ENCODE measurements at regions not wholly inside any gene's neighbourhood (a gene's known extent, or its start where the extent isn't known, plus 50 kb on each side); places are given as distances from the start of the nearest gene placed in this dataset.

DNA sequence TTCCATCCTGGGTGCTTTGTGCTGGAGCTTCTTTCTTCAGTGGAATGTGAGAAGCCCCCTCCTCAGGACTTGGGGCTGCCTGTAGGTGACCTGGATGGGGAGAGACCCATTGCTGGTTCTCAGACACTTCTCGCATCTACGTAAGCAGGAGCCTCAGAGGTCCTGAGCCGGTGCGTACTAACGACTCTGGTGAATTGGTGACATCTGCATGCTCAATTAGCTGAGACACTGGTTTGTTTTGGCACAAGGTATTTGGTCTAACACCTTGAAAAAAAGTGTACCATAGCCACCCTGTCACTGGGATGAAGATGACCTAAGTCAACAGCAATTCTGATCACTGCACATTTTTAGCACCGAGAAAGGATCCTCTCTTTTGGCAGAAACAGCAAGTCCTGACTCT is 57.7 kb downstream of the LRRC30 start:
- H3K9me3 ChIP-seq (ENCODE audit: control insufficient read depth, low read depth, low read length): no peaks in the 10 kb centered on the region
- H3K4me1 ChIP-seq (ENCODE audit: insufficient read depth, low read length): no peaks in the 10 kb centered on the region
- H2BK120ac ChIP-seq (ENCODE audit: low read depth, low read length, poor library complexity, severe bottlenecking): no peak overlapping the region
- H3K79me1 ChIP-seq (ENCODE audit: insufficient read depth, low read depth, low read length, poor library complexity, severe bottlenecking): no peaks in the 10 kb centered on the region
- no peak overlapping the region for H3K14ac ChIP-seq (ENCODE audit: insufficient read depth, low read length)
- H3K9me3 Mint-ChIP-seq: peaks cover 12 to 14% of the 10 kb centered on the region in 2 experiments; a peak in 4 of 5 replicates
- H3K27me3 ChIP-seq (ENCODE audit: insufficient read depth, low read length): no peaks in the 10 kb centered on the region
- no peak overlapping the region for H2BK5ac ChIP-seq (ENCODE audit: insufficient read length, low read length)
- no peak overlapping the region for H2BK20ac ChIP-seq (ENCODE audit: low read depth, low read length, poor library complexity, severe bottlenecking)
- no peak overlapping the region for H3K23ac ChIP-seq (ENCODE audit: insufficient read length, low read depth, low read length)
- H3K4me1 Mint-ChIP-seq: 0 out of 4 replicates have a peak, but pooled peaks cover 0 to 6% of the 10 kb centered on the region in 2 experiments
- H3K27ac Mint-ChIP-seq: peak overlapping the region in 1 of 3 experiments; percentile 35; a peak in 1 of 7 replicates
- no peaks in the 10 kb centered on the region for H3K79me2 ChIP-seq (ENCODE audit: insufficient read depth, low read length)
- H2BK12ac ChIP-seq (ENCODE audit: insufficient read length, low read depth, low read length): no peak overlapping the region
- H2BK15ac ChIP-seq (ENCODE audit: low read depth, low read length): no peak overlapping the region
- TF ChIP-seq, protein P1, sequence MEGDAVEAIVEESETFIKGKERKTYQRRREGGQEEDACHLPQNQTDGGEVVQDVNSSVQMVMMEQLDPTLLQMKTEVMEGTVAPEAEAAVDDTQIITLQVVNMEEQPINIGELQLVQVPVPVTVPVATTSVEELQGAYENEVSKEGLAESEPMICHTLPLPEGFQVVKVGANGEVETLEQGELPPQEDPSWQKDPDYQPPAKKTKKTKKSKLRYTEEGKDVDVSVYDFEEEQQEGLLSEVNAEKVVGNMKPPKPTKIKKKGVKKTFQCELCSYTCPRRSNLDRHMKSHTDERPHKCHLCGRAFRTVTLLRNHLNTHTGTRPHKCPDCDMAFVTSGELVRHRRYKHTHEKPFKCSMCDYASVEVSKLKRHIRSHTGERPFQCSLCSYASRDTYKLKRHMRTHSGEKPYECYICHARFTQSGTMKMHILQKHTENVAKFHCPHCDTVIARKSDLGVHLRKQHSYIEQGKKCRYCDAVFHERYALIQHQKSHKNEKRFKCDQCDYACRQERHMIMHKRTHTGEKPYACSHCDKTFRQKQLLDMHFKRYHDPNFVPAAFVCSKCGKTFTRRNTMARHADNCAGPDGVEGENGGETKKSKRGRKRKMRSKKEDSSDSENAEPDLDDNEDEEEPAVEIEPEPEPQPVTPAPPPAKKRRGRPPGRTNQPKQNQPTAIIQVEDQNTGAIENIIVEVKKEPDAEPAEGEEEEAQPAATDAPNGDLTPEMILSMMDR (conservative IDR thresholded peaks at IDR 0.05): no peak
- H4K91ac ChIP-seq (ENCODE audit: insufficient read length, low read depth, low read length): no peak overlapping the region
- H3K27me3 Mint-ChIP-seq (ENCODE audit: low read depth): no peaks in the 10 kb centered on the region; the same call in 1 of the 2 replicates
- no peak overlapping the region for H3K56ac ChIP-seq (ENCODE audit: insufficient read length, low read depth, low read length)
- no peaks in the 10 kb centered on the region for H4K20me1 ChIP-seq (ENCODE audit: control insufficient read depth, insufficient read depth, insufficient read length)
- no peak overlapping the region for H3T11ph ChIP-seq (ENCODE audit: low read length)
- H3K23me2 ChIP-seq (ENCODE audit: insufficient read length, low read depth, low read length, poor library complexity, severe bottlenecking): no peaks in the 10 kb centered on the region
- no peaks in the 10 kb centered on the region for H3K36me3 Mint-ChIP-seq (ENCODE audit: insufficient read depth in 1 of 3, low read depth in 3 of 3)
- H3K4me2 ChIP-seq (ENCODE audit: insufficient read depth, insufficient read length, low read length): no peak overlapping the region
- H3K4me3 Mint-ChIP-seq: no peak overlapping the region
- no peak overlapping the region for H4K5ac ChIP-seq (ENCODE audit: insufficient read length, low read depth, low read length)
- no peak for DNase-seq
- H3K27ac ChIP-seq (ENCODE audit: insufficient read length, low read depth, low read length): no peak overlapping the region
- H4K8ac ChIP-seq (replicated peaks; ENCODE audit: insufficient read length, low read depth, low read length): no peak overlapping the region
- H2AFZ ChIP-seq (ENCODE audit: low read length): no peak overlapping the region
- H3K18ac ChIP-seq (ENCODE audit: insufficient read length, low read depth, low read length): no peak overlapping the region
- no peak overlapping the region for H2AK5ac ChIP-seq (ENCODE audit: insufficient read length, low read length)
- no CpG with 5 or more reads among the region's 6 CpGs for WGBS (ENCODE audit: extremely low coverage, insufficient read length, low lambda C conversion rate)
- no peak overlapping the region for H3K4ac ChIP-seq (ENCODE audit: low read depth, low read length)
- H3K9ac ChIP-seq (ENCODE audit: extremely low read depth, insufficient read length, low read length): no peak overlapping the region

Data from H9 (cell line).